IMR-90 (cell line): ENCODE measurements at regions not wholly inside any gene's neighbourhood (a gene's known extent, or its start where the extent isn't known, plus 50 kb on each side); places are given as distances from the start of the nearest gene placed in this dataset.

Experiments
- ATAC-seq: fragments of 200-7000 bp; cut with Tn5 transposase; 2 replicates; pipeline ENCODE4 v1.9.1; 2020; ENCODE audit warnings: low read depth, mild to moderate bottlenecking, moderate library complexity
- BruUV-seq: library from RNA; stranded (reverse); fragments of 400-500 nt; replicated peaks from 2 replicates; lab custom pipeline; 2021; lab: Mats Ljungman, UMichigan
- CTCF ChIA-PET: fragments of 300-600 bp; formaldehyde crosslinking; extraction: SDS; loops from one replicate; lab custom pipeline; 2021; ENCODE audit warnings: antibody characterized with exemption; lab: Yijun Ruan, JAX
- POLR2A ChIA-PET: fragments of 300-600 bp; sonication (Branson Sonifier 250); formaldehyde crosslinking; loops from one replicate; lab custom pipeline; 2022; ENCODE audit warnings: antibody characterized with exemption; ENCODE audit not compliant: unreplicated experiment; lab: Charles Lee
- DNase-seq: peaks from one replicate; pipeline ENCODE4 v3.0.0; 2013
- H2AFZ ChIP-seq: replicated peaks from 2 replicates; pipeline ENCODE3; 2013; ENCODE audit warnings: low read length, mild to moderate bottlenecking; ENCODE audit not compliant: poor library complexity
- H2AK5ac ChIP-seq: 2 replicates; pipeline ENCODE4 v1.6.1; 2013; ENCODE audit warnings: low read depth, low read length, inconsistent platforms
- H2AK9ac ChIP-seq: replicated peaks from 2 replicates; pipeline ENCODE3; 2013; ENCODE audit warnings: mild to moderate bottlenecking, low read depth, low read length, moderate library complexity; ENCODE audit not compliant: poor library complexity
- H2BK120ac ChIP-seq: 2 replicates; pipeline ENCODE4 v1.6.1; 2013; ENCODE audit warnings: low read depth, low read length, inconsistent platforms
- H2BK15ac ChIP-seq: 3 replicates; pipeline ENCODE4 v1.6.1; 2013; ENCODE audit warnings: low read depth, low read length, inconsistent platforms
- H2BK20ac ChIP-seq: 2 replicates; pipeline ENCODE4 v1.6.1; 2013; ENCODE audit warnings: low read depth, mild to moderate bottlenecking, inconsistent platforms, low read length, moderate library complexity
- H2BK5ac ChIP-seq: 2 replicates; pipeline ENCODE4 v1.6.1; 2013; ENCODE audit warnings: mild to moderate bottlenecking, low read depth, low read length, inconsistent platforms; ENCODE audit not compliant: poor library complexity, severe bottlenecking
- H3K14ac ChIP-seq: replicated peaks from 2 replicates; pipeline ENCODE4 v1.6.1; 2013; ENCODE audit warnings: low read depth, low read length, inconsistent platforms
- H3K18ac ChIP-seq: 2 replicates; pipeline ENCODE4 v1.6.1; 2013; ENCODE audit warnings: low read depth, low read length, control low read depth
- H3K23ac ChIP-seq: 2 replicates; pipeline ENCODE4 v1.6.1; 2013; ENCODE audit warnings: low read depth, low read length, inconsistent platforms
- H3K27ac ChIP-seq: 2 replicates; pipeline ENCODE4 v1.5.1; 2013; ENCODE audit warnings: mild to moderate bottlenecking, control low read depth, low read length; ENCODE audit not compliant: insufficient read depth
- H3K27me3 ChIP-seq: 2 replicates; pipeline ENCODE4 v1.6.1; 2013; ENCODE audit warnings: low read length; ENCODE audit not compliant: control insufficient read depth, insufficient read depth
- H3K36me3 ChIP-seq: 2 replicates; pipeline ENCODE4 v1.6.1; 2013; ENCODE audit warnings: low read length, mixed read lengths; ENCODE audit not compliant: control insufficient read depth, insufficient read depth
- H3K4ac ChIP-seq: 2 replicates; pipeline ENCODE4 v1.6.1; 2013; ENCODE audit warnings: low read depth, low read length, inconsistent platforms
- H3K4me1 ChIP-seq: 2 replicates; pipeline ENCODE4 v1.6.1; 2013; ENCODE audit warnings: low read length, mixed read lengths; ENCODE audit not compliant: control insufficient read depth, insufficient read depth
- H3K4me2 ChIP-seq: 2 replicates; pipeline ENCODE4 v1.6.1; 2013; ENCODE audit warnings: low read depth, mild to moderate bottlenecking, control low read depth, low read length, moderate library complexity
- H3K4me3 ChIP-seq: 2 replicates; pipeline ENCODE4 v1.5.1; 2013; ENCODE audit warnings: low read depth, mild to moderate bottlenecking, control low read depth, low read length, moderate library complexity; ENCODE audit not compliant: insufficient read depth
- H3K56ac ChIP-seq: 2 replicates; pipeline ENCODE4 v1.6.1; 2013; ENCODE audit warnings: low read length, inconsistent platforms; ENCODE audit not compliant: insufficient read depth; ENCODE audit errors: extremely low read depth
- H3K79me1 ChIP-seq, 2 experiments: 2 replicates each; pipeline ENCODE4 v1.6.1; 2013; ENCODE audit warnings: low read length in 2 of 2, inconsistent platforms in 1 of 2, low read depth in 1 of 2
- H3K9ac ChIP-seq: 2 replicates; pipeline ENCODE4 v1.6.1; 2013; ENCODE audit warnings: low read depth, low read length, control low read depth
- H3K9me1 ChIP-seq: 2 replicates; pipeline ENCODE4 v1.6.1; 2013; ENCODE audit warnings: low read length, inconsistent platforms; ENCODE audit not compliant: insufficient read depth
- H3K9me3 ChIP-seq: 2 replicates; pipeline ENCODE4 v1.6.1; 2013; ENCODE audit warnings: low read length; ENCODE audit not compliant: control insufficient read depth, insufficient read depth
- H4K20me1 ChIP-seq: 2 replicates; pipeline ENCODE4 v1.6.1; 2013; ENCODE audit warnings: low read length, inconsistent platforms; ENCODE audit not compliant: insufficient read depth
- H4K5ac ChIP-seq: 2 replicates; pipeline ENCODE4 v1.6.1; 2013; ENCODE audit warnings: mild to moderate bottlenecking, low read depth, low read length, control low read depth
- H4K8ac ChIP-seq, 2 experiments: 2 replicates each; pipeline ENCODE4 v1.6.1; 2013; ENCODE audit warnings: low read depth in 2 of 2, low read length in 2 of 2, control low read depth in 1 of 2, inconsistent platforms in 1 of 2
- H4K91ac ChIP-seq: 2 replicates; pipeline ENCODE4 v1.6.1; 2013; ENCODE audit warnings: low read depth, low read length, inconsistent platforms; ENCODE audit not compliant: insufficient read depth
- CHD1 ChIP-seq: IDR thresholded peaks from 2 replicates; pipeline ENCODE4 v1.6.1; 2012; ENCODE audit warnings: low read depth, low read length, improper control_type of control experiment
- FOS ChIP-seq: fragments of 150-350 bp; IDR thresholded peaks from 2 replicates; pipeline ENCODE4 v1.6.1; 2016; ENCODE audit warnings: low read depth, low read length
- MAZ ChIP-seq: IDR thresholded peaks from 2 replicates; pipeline ENCODE4 v1.6.1; 2012; ENCODE audit warnings: low read depth, mild to moderate bottlenecking, low read length, improper control_type of control experiment, moderate library complexity, borderline replicate concordance
- MXI1 ChIP-seq: IDR thresholded peaks from 2 replicates; pipeline ENCODE4 v1.6.1; 2012; ENCODE audit warnings: low read depth, mild to moderate bottlenecking, low read length, moderate library complexity, borderline replicate concordance
- NFE2L2 ChIP-seq: fragments of 150-350 bp; IDR thresholded peaks from 2 replicates; pipeline ENCODE4 v1.6.1; 2016; ENCODE audit warnings: low read depth, mild to moderate bottlenecking, low read length
- SMC3 ChIP-seq: fragments of 150-350 bp; IDR thresholded peaks from 2 replicates; pipeline ENCODE4 v1.6.1; 2016; ENCODE audit warnings: low read depth, mild to moderate bottlenecking, antibody characterized with exemption, low read length, moderate library complexity
- WGBS, 2 experiments: methylation state at CpG; one replicate each; pipeline versions ENCODE4 v1.1.5 to v1.1.7; 2013; ENCODE audit warnings: missing lambda C conversion rate in 2 of 2; ENCODE audit not compliant: insufficient read length in 1 of 2; ENCODE audit errors: extremely low coverage in 2 of 2; 5-methylcytosine and 5-hydroxymethylcytosine counted together
- dilution Hi-C: fragments of 300-500 bp; cut with HindIII; formaldehyde crosslinking; loops from one replicate; pipeline ENCODE4 v1.14.3; 2018; ENCODE audit warnings: low sequenced_read_pairs; ENCODE audit not compliant: unreplicated experiment
- in situ Hi-C: fragments of 300-500 bp; cut with MboI; formaldehyde crosslinking; loops from 3 replicates; pipeline ENCODE4 v1.14.3; 2019; ENCODE audit warnings: low sequenced_read_pairs, inconsistent platforms, mixed read lengths
- intact Hi-C: fragments of 100-400 bp; cut with micrococcal nuclease; formaldehyde crosslinking; loops from 2 replicates; pipeline ENCODE4 v1.10.0; 2022
- TF ChIP-seq, protein P1 (sequence below): fragments of 150-350 bp; IDR thresholded peaks from 2 replicates; pipeline ENCODE4 v1.6.1; 2017; ENCODE audit warnings: mild to moderate bottlenecking, antibody characterized with exemption, low read length, low read depth

DNA sequence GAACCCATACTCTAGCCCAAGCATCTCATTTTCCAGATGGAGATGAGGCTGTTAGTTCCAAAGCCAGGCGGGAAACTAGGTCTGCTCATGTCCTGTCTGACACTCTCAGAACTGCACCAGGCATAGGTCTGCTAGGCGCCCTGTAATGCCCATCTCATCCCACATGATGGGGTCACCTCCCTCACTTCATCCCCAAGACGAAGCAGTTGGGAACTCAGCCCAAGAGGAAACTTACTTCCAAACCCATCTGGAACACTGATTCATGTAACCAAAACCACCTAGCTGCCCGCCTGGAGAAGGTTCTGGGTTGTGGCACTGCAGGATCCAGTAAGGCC, 84.0 kb upstream of the PRNP start:
- H3K9me3 ChIP-seq, result no peaks in the 10 kb centered on the region
- BruUV-seq, result no TSS peak
- H3K4me3 ChIP-seq, result no peak overlapping the region
- ATAC-seq (peak; percentile 50; the same call in 1 of the 2 replicates), DNase-seq (peak; percentile 58)
- H2BK5ac ChIP-seq, result no peak overlapping the region
- H3K4me2 ChIP-seq, result no peak overlapping the region
- peaks cover 18% of the 10 kb centered on the region for H3K9me1 ChIP-seq
- H2BK120ac ChIP-seq, result peak overlapping the region; percentile 77; the same call in 1 of the 2 replicates
- peak overlapping the region; percentile 76 for H3K4ac ChIP-seq
- peak overlapping the region; percentile 27; the same call in 1 of the 2 replicates for H2AK5ac ChIP-seq
- H4K91ac ChIP-seq, result 0 out of 2 replicates have a peak overlapping the region, but pooled peaks have one; percentile 39
- H3K4me1 ChIP-seq, result peaks cover 19% of the 10 kb centered on the region
- H3K14ac ChIP-seq, result 0 out of 2 replicates have a peak overlapping the region, but pooled peaks have one; percentile 38
- H2AFZ ChIP-seq, result peak overlapping the region; percentile 4
- no peaks in the 10 kb centered on the region for H3K79me1 ChIP-seq
- TF ChIP-seq MAZ (no peak), FOS (no peak), SMC3 (no peak), MXI1 (no peak), CHD1 (no peak), NFE2L2 (no peak)
- TF ChIP-seq, protein P1, sequence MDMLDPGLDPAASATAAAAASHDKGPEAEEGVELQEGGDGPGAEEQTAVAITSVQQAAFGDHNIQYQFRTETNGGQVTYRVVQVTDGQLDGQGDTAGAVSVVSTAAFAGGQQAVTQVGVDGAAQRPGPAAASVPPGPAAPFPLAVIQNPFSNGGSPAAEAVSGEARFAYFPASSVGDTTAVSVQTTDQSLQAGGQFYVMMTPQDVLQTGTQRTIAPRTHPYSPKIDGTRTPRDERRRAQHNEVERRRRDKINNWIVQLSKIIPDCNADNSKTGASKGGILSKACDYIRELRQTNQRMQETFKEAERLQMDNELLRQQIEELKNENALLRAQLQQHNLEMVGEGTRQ, result no peak
- H2BK20ac ChIP-seq, result no peak overlapping the region
- H3K18ac ChIP-seq, result no peak overlapping the region
- H4K20me1 ChIP-seq, result no peaks in the 10 kb centered on the region
- no peaks in the 10 kb centered on the region for H3K36me3 ChIP-seq
- H3K27ac ChIP-seq, result no peak overlapping the region
- H3K9ac ChIP-seq, result no peak overlapping the region
- dilution Hi-C loops, result no loop called here
- CTCF ChIA-PET, result interaction anchor here (1.0 to 1.1 kb wide), 2 partner anchors 11 to 348 kb away, joined by 3 to 6 read pairs; no protein-coding TSS in a partner anchor
- H3K27me3 ChIP-seq, result no peaks in the 10 kb centered on the region
- 59% methylated on average over 2 of the region's 4 CpGs; no CpG with 5 or more reads in 1 of the 2 experiments for WGBS, 2 experiments
- no peak overlapping the region for H4K5ac ChIP-seq
- peak overlapping the region in 1 of 2 experiments; percentile 65; a peak in 2 of 4 replicates for H4K8ac ChIP-seq
- H3K23ac ChIP-seq, result 0 out of 2 replicates have a peak overlapping the region, but pooled peaks have one; percentile 69
- in situ Hi-C loops, result loop anchor here (25.0 kb wide), 1 partner anchor 360 kb away; no protein-coding TSS in a partner anchor
- intact Hi-C loops, result no loop called here
- no peak overlapping the region for H3K56ac ChIP-seq
- no peak overlapping the region for H2BK15ac ChIP-seq
- POLR2A ChIA-PET, result no interaction called here
- H2AK9ac ChIP-seq, result no peak overlapping the region
